GM20000 (cell line): ENCODE measurements at regions not wholly inside any gene's neighbourhood (a gene's known extent, or its start where the extent isn't known, plus 50 kb on each side); places are given as distances from the start of the nearest gene placed in this dataset.

Experiments used
- DNase-seq: peaks from one replicate; pipeline ENCODE4 v3.0.0; 2012; ENCODE audit warnings: low spot score
- TF ChIP-seq, protein P1 (sequence below): IDR thresholded peaks from 2 replicates; pipeline ENCODE4 v1.5.1; 2012; ENCODE audit warnings: mild to moderate bottlenecking, control low read depth; ENCODE audit errors: extremely low read depth, missing control alignments

- TF ChIP-seq, protein P1, sequence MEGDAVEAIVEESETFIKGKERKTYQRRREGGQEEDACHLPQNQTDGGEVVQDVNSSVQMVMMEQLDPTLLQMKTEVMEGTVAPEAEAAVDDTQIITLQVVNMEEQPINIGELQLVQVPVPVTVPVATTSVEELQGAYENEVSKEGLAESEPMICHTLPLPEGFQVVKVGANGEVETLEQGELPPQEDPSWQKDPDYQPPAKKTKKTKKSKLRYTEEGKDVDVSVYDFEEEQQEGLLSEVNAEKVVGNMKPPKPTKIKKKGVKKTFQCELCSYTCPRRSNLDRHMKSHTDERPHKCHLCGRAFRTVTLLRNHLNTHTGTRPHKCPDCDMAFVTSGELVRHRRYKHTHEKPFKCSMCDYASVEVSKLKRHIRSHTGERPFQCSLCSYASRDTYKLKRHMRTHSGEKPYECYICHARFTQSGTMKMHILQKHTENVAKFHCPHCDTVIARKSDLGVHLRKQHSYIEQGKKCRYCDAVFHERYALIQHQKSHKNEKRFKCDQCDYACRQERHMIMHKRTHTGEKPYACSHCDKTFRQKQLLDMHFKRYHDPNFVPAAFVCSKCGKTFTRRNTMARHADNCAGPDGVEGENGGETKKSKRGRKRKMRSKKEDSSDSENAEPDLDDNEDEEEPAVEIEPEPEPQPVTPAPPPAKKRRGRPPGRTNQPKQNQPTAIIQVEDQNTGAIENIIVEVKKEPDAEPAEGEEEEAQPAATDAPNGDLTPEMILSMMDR, result no peak
- DNase-seq, result no peak
Observed at GRCh38 chr16:79509906-79510305, 90.6 kb downstream of the MAF start.

DNA sequence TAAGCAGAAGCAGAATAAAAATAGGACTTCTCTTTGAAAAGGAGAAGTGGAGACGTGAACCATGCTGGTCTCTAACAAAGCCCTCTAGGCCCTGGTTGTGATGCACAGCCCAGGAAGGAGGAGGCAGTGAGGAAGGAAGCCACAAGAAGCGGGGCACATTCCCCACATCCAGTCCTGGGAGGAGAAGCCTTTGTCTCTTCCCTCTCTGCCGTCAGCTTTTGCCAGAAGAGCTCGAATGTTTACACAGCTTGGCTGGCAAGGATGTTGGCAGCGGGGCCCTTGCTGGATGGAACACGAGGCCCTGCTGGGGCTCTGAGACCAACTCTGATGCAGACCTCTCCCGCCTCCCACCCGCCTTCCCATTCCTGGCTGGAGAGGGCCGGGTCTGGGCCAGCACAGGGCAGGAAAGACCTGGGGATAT, 91.3 kb downstream of the MAF start:
- DNase-seq, result no peak
- TF ChIP-seq, protein P1, result no peak

- no peak for DNase-seq
- TF ChIP-seq, protein P1, result no peak
Observed at GRCh38 chr16:79508294-79508693, 92.2 kb downstream of the MAF start.

GRCh38 chr16:79505344-79505743, 95.2 kb downstream of the MAF start:
- no peak for DNase-seq
- TF ChIP-seq, protein P1, result no peak

- TF ChIP-seq, protein P1, result no peak
- DNase-seq, result no peak
Observed at GRCh38 chr16:79503511-79503910, 97.0 kb downstream of the MAF start.

DNA sequence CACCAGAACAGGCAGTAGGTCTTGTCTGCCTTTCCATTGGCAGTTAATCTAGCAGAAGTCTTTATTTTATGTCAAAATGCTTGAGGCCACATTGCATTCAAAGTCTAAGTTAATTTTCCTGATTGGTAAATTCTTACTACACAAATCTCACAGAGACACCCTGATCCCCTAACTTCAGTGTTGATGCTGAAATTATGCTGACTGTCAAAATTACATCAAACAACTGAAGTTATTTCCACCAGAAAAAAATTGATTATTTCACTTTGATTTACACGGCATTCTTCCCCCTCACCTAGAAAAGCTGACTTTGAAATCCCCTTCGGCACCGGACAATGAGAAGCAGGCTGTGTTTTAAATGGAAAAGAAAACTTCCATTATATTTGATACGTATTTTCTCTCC, 99.1 kb downstream of the MAF start:
- TF ChIP-seq, protein P1, result no peak
- DNase-seq, result no peak

- DNase-seq, result no peak
- TF ChIP-seq, protein P1, result no peak
Observed at GRCh38 chr16:79500866-79501265, 99.7 kb downstream of the MAF start.
